ENCODE measurements at regions not wholly inside any gene's neighbourhood (a gene's known extent, or its start where the extent isn't known, plus 50 kb on each side); places are given as distances from the start of the nearest gene placed in this dataset.

DNA sequence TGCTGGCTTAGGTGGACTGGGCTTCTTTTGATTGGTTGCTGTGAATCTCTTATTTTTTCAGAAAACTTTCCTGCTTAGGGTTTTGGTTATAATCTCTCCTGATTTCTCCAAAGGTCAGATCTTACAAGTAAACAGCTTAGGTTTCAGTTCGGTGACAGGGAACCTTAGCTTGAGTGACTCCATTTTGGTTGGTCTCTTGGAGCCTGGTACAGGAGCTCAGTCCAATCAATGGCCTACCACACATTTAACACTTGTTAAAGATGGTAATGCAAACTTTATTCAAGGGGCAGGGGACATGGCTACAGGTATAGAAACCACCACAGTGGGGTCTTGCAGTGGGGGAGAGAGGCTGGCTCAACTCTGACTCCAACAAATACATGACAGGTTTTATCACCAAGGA, 180.9 kb upstream of the THBS1 start:
- TF ChIP-seq, protein P1, sequence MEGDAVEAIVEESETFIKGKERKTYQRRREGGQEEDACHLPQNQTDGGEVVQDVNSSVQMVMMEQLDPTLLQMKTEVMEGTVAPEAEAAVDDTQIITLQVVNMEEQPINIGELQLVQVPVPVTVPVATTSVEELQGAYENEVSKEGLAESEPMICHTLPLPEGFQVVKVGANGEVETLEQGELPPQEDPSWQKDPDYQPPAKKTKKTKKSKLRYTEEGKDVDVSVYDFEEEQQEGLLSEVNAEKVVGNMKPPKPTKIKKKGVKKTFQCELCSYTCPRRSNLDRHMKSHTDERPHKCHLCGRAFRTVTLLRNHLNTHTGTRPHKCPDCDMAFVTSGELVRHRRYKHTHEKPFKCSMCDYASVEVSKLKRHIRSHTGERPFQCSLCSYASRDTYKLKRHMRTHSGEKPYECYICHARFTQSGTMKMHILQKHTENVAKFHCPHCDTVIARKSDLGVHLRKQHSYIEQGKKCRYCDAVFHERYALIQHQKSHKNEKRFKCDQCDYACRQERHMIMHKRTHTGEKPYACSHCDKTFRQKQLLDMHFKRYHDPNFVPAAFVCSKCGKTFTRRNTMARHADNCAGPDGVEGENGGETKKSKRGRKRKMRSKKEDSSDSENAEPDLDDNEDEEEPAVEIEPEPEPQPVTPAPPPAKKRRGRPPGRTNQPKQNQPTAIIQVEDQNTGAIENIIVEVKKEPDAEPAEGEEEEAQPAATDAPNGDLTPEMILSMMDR (IDR thresholded peaks at IDR 0.05), result no peak
- TF ChIP-seq POLR2A (IDR thresholded peaks at IDR 0.05), result no peak

Data from lower leg skin (tissue), 3 donors.